ENCODE measurements at regions not wholly inside any gene's neighbourhood (a gene's known extent, or its start where the extent isn't known, plus 50 kb on each side); places are given as distances from the start of the nearest gene placed in this dataset.

- H3K27me3 ChIP-seq: no peaks in the 10 kb centered on the region
- no peak overlapping the region for H3K4me3 ChIP-seq
- TF ChIP-seq CTCF (IDR thresholded peaks at IDR 0.05) (no peak), EP300 (IDR thresholded peaks at IDR 0.05) (no peak), POLR2A (IDR thresholded peaks at IDR 0.05) (no peak)
- peaks cover 5% of the 10 kb centered on the region for H3K4me1 ChIP-seq (ENCODE audit: insufficient read depth)
- no peak for DNase-seq
- no peaks in the 10 kb centered on the region for H3K9me3 ChIP-seq
- no peak overlapping the region for H3K27ac ChIP-seq
- H3K36me3 ChIP-seq: no peaks in the 10 kb centered on the region
- intact Hi-C loops (cut with DNase I): no loop called here
- WGBS, 3 donors: 97 to 98% (median 97%) methylated on average over 1 of the region's 1 CpG
Measured at GRCh38 chr3:178181088-178181487, 355.1 kb upstream of the KCNMB2 start.

- no peaks in the 10 kb centered on the region for H3K9me3 ChIP-seq
- peaks cover 5% of the 10 kb centered on the region for H3K4me1 ChIP-seq (ENCODE audit: insufficient read depth)
- no peak overlapping the region for H3K27ac ChIP-seq
- TF ChIP-seq POLR2A (IDR thresholded peaks at IDR 0.05) (no peak), EP300 (IDR thresholded peaks at IDR 0.05) (no peak), CTCF (IDR thresholded peaks at IDR 0.05) (no peak)
- no peak overlapping the region for H3K4me3 ChIP-seq
- H3K36me3 ChIP-seq: no peaks in the 10 kb centered on the region
- no peaks in the 10 kb centered on the region for H3K27me3 ChIP-seq
- WGBS, 3 donors: 76 to 77% (median 77%) methylated on average over 4 of the region's 4 CpGs
- no peak for DNase-seq
- intact Hi-C loops (cut with DNase I): no loop called here
Measured at GRCh38 chr3:178181784-178182183, 354.5 kb upstream of the KCNMB2 start.

- TF ChIP-seq POLR2A (IDR thresholded peaks at IDR 0.05): no peak
- TF ChIP-seq EP300 (IDR thresholded peaks at IDR 0.05): no peak
- TF ChIP-seq CTCF (IDR thresholded peaks at IDR 0.05): no peak
- H3K27me3 ChIP-seq: no peaks in the 10 kb centered on the region
- peak in 2 of 5 donors; percentile 7 to 12 for DNase-seq
- H3K27ac ChIP-seq: no peak overlapping the region
- peaks cover 5% of the 10 kb centered on the region for H3K4me1 ChIP-seq (ENCODE audit: insufficient read depth)
- no peaks in the 10 kb centered on the region for H3K36me3 ChIP-seq
- H3K4me3 ChIP-seq: no peak overlapping the region
- intact Hi-C loops (cut with DNase I): no loop called here
- 51 to 57% (median 53%) methylated on average over 5 of the region's 5 CpGs for WGBS, 3 donors
- H3K9me3 ChIP-seq: no peaks in the 10 kb centered on the region
Measured at GRCh38 chr3:178182337-178182779, 353.9 kb upstream of the KCNMB2 start.

GRCh38 chr3:178184833-178185232, 351.4 kb upstream of the KCNMB2 start:
- 97 to 100% (median 97%) methylated on average over 2 of the region's 2 CpGs for WGBS, 3 donors
- no peaks in the 10 kb centered on the region for H3K27me3 ChIP-seq
- H3K9me3 ChIP-seq: no peaks in the 10 kb centered on the region
- H3K4me3 ChIP-seq: no peak overlapping the region
- DNase-seq: no peak
- H3K36me3 ChIP-seq: no peaks in the 10 kb centered on the region
- no peak overlapping the region for H3K27ac ChIP-seq
- TF ChIP-seq EP300 (IDR thresholded peaks at IDR 0.05) (no peak), CTCF (IDR thresholded peaks at IDR 0.05) (no peak), POLR2A (IDR thresholded peaks at IDR 0.05) (no peak)
- intact Hi-C loops (cut with DNase I): no loop called here
- H3K4me1 ChIP-seq (ENCODE audit: insufficient read depth): peaks cover 5% of the 10 kb centered on the region

Measured in ovary (tissue), 7 donors.